ENCODE measurements at regions not wholly inside any gene's neighbourhood (a gene's known extent, or its start where the extent isn't known, plus 50 kb on each side); places are given as distances from the start of the nearest gene placed in this dataset.

- TF ChIP-seq, protein P1, sequence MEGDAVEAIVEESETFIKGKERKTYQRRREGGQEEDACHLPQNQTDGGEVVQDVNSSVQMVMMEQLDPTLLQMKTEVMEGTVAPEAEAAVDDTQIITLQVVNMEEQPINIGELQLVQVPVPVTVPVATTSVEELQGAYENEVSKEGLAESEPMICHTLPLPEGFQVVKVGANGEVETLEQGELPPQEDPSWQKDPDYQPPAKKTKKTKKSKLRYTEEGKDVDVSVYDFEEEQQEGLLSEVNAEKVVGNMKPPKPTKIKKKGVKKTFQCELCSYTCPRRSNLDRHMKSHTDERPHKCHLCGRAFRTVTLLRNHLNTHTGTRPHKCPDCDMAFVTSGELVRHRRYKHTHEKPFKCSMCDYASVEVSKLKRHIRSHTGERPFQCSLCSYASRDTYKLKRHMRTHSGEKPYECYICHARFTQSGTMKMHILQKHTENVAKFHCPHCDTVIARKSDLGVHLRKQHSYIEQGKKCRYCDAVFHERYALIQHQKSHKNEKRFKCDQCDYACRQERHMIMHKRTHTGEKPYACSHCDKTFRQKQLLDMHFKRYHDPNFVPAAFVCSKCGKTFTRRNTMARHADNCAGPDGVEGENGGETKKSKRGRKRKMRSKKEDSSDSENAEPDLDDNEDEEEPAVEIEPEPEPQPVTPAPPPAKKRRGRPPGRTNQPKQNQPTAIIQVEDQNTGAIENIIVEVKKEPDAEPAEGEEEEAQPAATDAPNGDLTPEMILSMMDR (conservative IDR thresholded peaks at IDR 0.05; ENCODE audit: low read depth, low read length) = no peak
- TF ChIP-seq EZH2 (IDR thresholded peaks at IDR 0.05; ENCODE audit: borderline replicate concordance, low read depth, low read length, poor library complexity, severe bottlenecking) = no peak
Observed at GRCh38 chr5:68708842-68709170, 385.0 kb upstream of the SLC30A5 start.

Measured in A673 (cell line).